ENCODE measurements at regions not wholly inside any gene's neighbourhood (a gene's known extent, or its start where the extent isn't known, plus 50 kb on each side); places are given as distances from the start of the nearest gene placed in this dataset.
"Not testable (repeated sequence)": the region's sequence is repeated elsewhere in the genome, so short reads cannot be mapped to it uniquely, and the experiment has no call there.

GRCh38 chr6:17012421-17013225 is 89.2 kb upstream of the STMND1 start:
- no peak for DNase-seq

DNA sequence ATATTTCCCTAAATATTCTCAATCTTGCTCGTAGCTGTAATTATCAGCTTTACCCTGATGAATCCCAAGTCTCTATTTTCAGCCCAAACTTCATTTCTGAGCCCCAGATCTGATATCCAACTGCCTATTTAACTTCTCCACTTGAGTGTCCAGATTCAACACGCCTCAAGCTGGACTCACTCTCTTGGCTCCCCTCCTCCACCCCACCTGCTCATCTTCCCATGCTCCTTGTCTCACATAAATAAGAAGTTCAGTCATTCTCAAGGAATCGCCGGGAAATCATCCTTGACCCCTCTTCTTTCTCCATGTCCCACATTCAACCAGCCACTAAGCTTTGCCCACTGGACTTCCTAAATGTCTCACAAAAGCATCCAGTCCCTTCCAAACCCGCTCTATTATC is 89.9 kb upstream of the STMND1 start:
- DNase-seq: no peak

DNA sequence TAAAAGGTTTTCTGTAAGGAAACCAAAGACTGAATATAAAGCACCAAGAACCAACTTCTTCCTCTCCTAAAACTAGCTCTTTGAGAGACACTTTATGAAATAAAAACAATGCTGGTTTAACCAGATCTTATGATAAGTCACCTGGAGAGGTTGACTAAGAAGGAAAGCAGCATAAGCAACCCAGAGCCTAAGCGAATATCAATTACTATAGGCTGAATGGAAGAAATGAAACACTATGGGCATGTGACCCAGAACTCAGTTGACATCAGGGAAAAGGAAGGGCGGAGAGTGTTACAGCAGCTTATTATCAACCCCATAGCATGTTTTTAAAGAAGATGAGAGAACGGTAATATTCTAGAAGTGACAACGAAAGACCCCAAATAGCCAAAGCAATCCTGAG is 94.1 kb upstream of the STMND1 start:
- DNase-seq: no peak

- DNase-seq: no peak
These were observed 95.3 kb upstream of the STMND1 start for GRCh38 chr6:17006543-17006942.

DNA sequence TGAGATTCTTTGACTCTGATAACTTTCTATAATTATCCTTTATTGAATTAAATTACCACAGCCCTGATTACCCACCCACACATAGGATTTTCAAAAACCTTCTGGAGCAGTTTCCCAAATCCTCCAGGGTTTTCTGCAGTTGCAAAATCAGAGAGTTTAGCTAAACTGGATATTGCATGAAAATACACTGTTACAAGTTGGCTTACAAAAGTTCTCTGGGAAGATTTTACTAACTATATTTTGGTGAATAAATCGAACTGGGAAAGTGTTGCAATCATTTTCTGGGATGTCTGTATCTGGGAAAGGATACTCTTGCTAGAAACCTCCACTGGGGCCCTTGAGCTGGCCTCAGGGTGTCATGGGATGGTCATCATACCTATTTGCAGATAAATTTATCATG is 97.6 kb upstream of the STMND1 start:
- no peak for DNase-seq

GRCh38 chr6:17002123-17002522 is 99.7 kb upstream of the STMND1 start:
- DNase-seq: no peak

DNA sequence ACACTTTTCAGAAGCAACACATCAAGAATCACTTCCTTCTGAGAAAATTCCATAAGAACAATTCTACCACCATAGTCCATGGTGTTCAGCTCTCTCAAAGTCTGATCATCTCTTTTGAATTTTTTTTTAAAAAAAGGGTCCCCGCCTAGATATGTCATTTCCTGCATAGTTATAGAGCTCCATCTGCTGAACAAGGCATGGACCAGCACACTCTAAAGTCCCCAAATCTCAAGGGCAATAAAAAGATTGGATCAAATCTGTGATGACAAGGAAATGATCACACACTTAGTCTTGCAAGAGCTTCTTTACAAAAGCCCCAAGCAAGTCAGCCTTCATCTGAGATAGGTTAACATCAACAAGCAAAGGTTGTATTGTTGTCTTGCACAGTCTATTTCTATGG is 100.7 kb upstream of the STMND1 start:
- DNase-seq: no peak

GRCh38 chr6:16999491-17000436 is 102.1 kb upstream of the STMND1 start:
- DNase-seq: no peak

- DNase-seq: no peak
These were observed 103.4 kb upstream of the STMND1 start for GRCh38 chr6:16998461-16998860.

GRCh38 chr6:16995511-16996250 is 106.2 kb upstream of the STMND1 start:
- no peak for DNase-seq

GRCh38 chr6:16993396-16993795 is 108.5 kb upstream of the STMND1 start:
- no peak for DNase-seq

- no peak for DNase-seq
These were observed 109.7 kb upstream of the STMND1 start for GRCh38 chr6:16991981-16992629.

DNA sequence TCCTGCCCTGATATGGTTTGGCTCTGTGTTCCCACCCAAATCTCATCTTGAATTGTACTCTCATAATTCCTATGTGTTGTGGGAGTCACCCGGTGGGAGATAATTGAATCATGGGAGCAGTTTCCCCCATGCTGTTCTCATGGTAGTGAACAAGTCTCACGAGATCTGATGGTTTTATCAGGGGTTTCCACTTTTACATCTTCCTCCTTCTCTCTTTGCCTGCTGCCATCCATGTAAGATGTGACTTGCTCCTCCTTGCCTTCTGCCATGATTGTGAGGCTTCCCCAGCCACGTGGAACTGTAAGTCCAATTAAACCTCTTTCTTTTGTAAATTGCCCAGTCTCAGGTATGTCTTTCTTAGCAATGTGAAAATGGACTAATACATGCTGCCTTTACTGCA is 111.9 kb upstream of the STMND1 start:
- DNase-seq: not testable (repeated sequence)

- DNase-seq: no peak
These were observed 112.5 kb upstream of the STMND1 start for GRCh38 chr6:16989382-16989781.

- no peak for DNase-seq
These were observed 113.9 kb upstream of the STMND1 start for GRCh38 chr6:16987996-16988395.

- DNase-seq: no peak
These were observed 116.2 kb upstream of the STMND1 start for GRCh38 chr6:16985513-16986284.

- no peak for DNase-seq
These were observed 119.0 kb upstream of the STMND1 start for GRCh38 chr6:16982807-16983206.

- DNase-seq: no peak
These were observed 122.0 kb upstream of the STMND1 start for GRCh38 chr6:16979677-16980370.

DNA sequence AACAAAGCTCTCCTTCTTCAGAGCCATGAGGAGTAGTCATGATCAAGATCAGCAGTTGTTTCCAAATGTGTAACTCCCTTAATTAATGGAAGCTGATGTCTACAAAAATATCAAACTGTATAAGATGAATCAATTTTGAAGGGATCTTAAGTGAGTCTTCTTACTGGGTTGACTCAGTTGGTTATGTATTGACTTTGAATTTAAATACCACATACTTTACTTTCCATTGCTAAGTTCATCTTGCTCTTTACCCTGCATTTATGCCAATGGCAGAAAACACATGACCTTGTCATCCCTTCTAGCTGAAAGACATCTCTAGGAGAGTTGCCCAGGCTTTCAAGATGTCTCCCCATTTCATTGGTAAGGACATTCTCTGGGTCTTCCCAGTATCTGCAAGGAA is 123.2 kb upstream of the STMND1 start:
- DNase-seq: no peak

DNA sequence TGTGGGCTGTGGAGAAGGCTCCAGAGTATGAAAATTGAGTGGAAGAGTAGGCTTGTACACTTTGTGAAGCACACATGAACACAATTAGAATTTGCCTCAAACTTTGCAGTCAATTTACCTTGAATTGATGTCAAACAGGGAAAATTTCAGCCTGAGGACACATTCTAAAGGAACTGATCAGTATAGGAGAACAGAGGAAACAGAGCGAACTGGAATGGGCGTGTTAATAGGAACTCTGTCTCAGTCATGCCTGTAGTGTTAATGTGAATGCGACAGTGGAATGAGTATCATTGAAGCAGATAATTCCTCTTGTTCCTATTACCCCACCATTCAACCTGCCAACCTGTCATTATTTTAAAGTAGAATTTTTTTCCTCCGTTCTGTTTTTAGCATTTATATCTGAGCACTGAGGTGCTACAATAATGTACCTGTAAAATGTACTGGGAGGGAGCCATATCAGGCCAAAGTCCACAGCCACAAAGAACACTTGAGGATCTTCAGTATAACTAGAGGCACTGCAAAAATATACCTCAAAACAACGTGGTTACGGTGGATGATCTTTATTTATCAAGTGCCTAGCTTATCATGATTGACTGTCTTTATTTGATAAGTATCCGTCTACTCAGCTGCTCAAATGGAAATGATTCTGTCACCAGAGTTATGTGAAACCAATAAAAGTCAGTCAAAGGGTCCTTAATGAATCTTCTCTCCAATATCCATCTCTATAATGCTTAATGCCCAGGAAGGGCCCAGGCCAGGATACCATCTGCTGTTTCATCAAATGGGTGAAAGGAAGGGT is 125.3 kb upstream of the STMND1 start:
- no peak for DNase-seq

Data from stimulated activated CD4-positive, alpha-beta T cell treated with anti-CD3 and anti-CD28 coated beads, Interleukin-4, amount 100 ng/mL, for 1 hour (primary cell).